ENCODE measurements at regions not wholly inside any gene's neighbourhood (a gene's known extent, or its start where the extent isn't known, plus 50 kb on each side); places are given as distances from the start of the nearest gene placed in this dataset.

- FAIRE-seq: no peak
Measured at GRCh38 chrY:15457682-15458081, 933.4 kb downstream of the NLGN4Y start.

GRCh38 chrY:15458426-15458825 lies 934.1 kb downstream of the NLGN4Y start:
- TF ChIP-seq, protein P1, sequence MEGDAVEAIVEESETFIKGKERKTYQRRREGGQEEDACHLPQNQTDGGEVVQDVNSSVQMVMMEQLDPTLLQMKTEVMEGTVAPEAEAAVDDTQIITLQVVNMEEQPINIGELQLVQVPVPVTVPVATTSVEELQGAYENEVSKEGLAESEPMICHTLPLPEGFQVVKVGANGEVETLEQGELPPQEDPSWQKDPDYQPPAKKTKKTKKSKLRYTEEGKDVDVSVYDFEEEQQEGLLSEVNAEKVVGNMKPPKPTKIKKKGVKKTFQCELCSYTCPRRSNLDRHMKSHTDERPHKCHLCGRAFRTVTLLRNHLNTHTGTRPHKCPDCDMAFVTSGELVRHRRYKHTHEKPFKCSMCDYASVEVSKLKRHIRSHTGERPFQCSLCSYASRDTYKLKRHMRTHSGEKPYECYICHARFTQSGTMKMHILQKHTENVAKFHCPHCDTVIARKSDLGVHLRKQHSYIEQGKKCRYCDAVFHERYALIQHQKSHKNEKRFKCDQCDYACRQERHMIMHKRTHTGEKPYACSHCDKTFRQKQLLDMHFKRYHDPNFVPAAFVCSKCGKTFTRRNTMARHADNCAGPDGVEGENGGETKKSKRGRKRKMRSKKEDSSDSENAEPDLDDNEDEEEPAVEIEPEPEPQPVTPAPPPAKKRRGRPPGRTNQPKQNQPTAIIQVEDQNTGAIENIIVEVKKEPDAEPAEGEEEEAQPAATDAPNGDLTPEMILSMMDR (IDR thresholded peaks at IDR 0.05; ENCODE audit: borderline replicate concordance, extremely low read depth, insufficient read depth): no peak
- DNase-seq (no peak), FAIRE-seq (no peak)
- H3K27me3 ChIP-seq (ENCODE audit: control insufficient read depth, insufficient read depth, low read length): no peaks in the 10 kb centered on the region
- no peaks in the 10 kb centered on the region for H3K36me3 ChIP-seq (ENCODE audit: control insufficient read depth in 2 of 3, insufficient read depth in 3 of 3, low read length in 3 of 3)
- no peak overlapping the region for H3K9ac ChIP-seq (ENCODE audit: low read length in 3 of 3)
- H3K27ac ChIP-seq (ENCODE audit: low read depth in 2 of 2, low read length in 2 of 2): no peak overlapping the region
- H3K4me1 ChIP-seq (ENCODE audit: control insufficient read depth in 2 of 3, insufficient read depth in 2 of 3, low read depth in 1 of 3, low read length in 3 of 3): no peaks in the 10 kb centered on the region
- intact Hi-C loops (cut with DNase I): no loop called here
- H3K9me3 ChIP-seq (ENCODE audit: control insufficient read depth in 2 of 3, insufficient read depth in 1 of 3, low read length in 3 of 3): no peaks in the 10 kb centered on the region
- H3K4me3 ChIP-seq (ENCODE audit: low read length in 3 of 3): no peak overlapping the region

More at GRCh38 chrY:15457682-15458081, 933.4 kb downstream of the NLGN4Y start:
- intact Hi-C loops (cut with DNase I): no loop called here
- Histone ChIP-seq H3K27me3 (ENCODE audit: control insufficient read depth, insufficient read depth, low read length) (no peaks in the 10 kb centered on the region), H3K4me3 (ENCODE audit: low read length in 3 of 3) (no peak overlapping the region), H3K4me1 (ENCODE audit: control insufficient read depth in 2 of 3, insufficient read depth in 2 of 3, low read depth in 1 of 3, low read length in 3 of 3) (no peaks in the 10 kb centered on the region), H3K9ac (ENCODE audit: low read length in 3 of 3) (no peak overlapping the region), H3K9me3 (ENCODE audit: control insufficient read depth in 2 of 3, insufficient read depth in 1 of 3, low read length in 3 of 3) (no peaks in the 10 kb centered on the region), H3K36me3 (ENCODE audit: control insufficient read depth in 2 of 3, insufficient read depth in 3 of 3, low read length in 3 of 3) (no peaks in the 10 kb centered on the region), H3K27ac (ENCODE audit: low read depth in 2 of 2, low read length in 2 of 2) (no peak overlapping the region)
- no peak for DNase-seq
- TF ChIP-seq, protein P1 (IDR thresholded peaks at IDR 0.05; ENCODE audit: borderline replicate concordance, extremely low read depth, insufficient read depth): no peak

DNA sequence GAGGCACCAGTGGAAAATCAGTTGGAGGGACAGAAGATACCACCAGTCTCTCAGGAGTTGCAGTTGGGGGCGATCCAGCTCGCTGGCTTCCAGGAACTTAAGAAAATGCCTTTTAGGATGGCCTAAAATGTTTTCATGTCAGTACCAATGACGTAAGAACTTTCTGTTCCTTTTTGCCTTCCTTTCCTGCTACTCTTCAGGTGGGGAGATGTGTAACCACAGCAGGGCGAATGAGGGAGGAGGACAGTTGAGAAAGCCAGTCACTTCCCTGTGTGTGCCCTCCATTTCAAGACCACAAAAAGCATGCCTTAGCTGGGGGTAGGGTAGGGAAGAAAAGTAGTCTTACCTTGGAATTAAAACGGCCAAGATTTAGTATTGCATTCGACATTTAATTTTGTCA lies 941.6 kb downstream of the NLGN4Y start:
- Histone ChIP-seq H3K36me3 (ENCODE audit: control insufficient read depth in 2 of 3, insufficient read depth in 3 of 3, low read length in 3 of 3) (no peaks in the 10 kb centered on the region), H3K9me3 (ENCODE audit: control insufficient read depth in 2 of 3, insufficient read depth in 1 of 3, low read length in 3 of 3) (no peaks in the 10 kb centered on the region), H3K4me1 (ENCODE audit: control insufficient read depth in 2 of 3, insufficient read depth in 2 of 3, low read depth in 1 of 3, low read length in 3 of 3) (no peaks in the 10 kb centered on the region), H3K4me3 (ENCODE audit: low read length in 3 of 3) (no peak overlapping the region), H3K27me3 (ENCODE audit: control insufficient read depth, insufficient read depth, low read length) (no peaks in the 10 kb centered on the region), H3K27ac (ENCODE audit: low read depth in 2 of 2, low read length in 2 of 2) (no peak overlapping the region), H3K9ac (ENCODE audit: low read length in 3 of 3) (no peak overlapping the region)
- FAIRE-seq: no peak
- intact Hi-C loops (cut with DNase I): no loop called here
- DNase-seq: no peak
- TF ChIP-seq, protein P1 (IDR thresholded peaks at IDR 0.05; ENCODE audit: borderline replicate concordance, extremely low read depth, insufficient read depth): no peak

GRCh38 chrY:15466891-15467290 lies 942.6 kb downstream of the NLGN4Y start:
- TF ChIP-seq, protein P1 (IDR thresholded peaks at IDR 0.05; ENCODE audit: borderline replicate concordance, extremely low read depth, insufficient read depth): no peak
- H3K27ac ChIP-seq (ENCODE audit: low read depth in 2 of 2, low read length in 2 of 2): no peak overlapping the region

More at GRCh38 chrY:15466891-15467290, 942.6 kb downstream of the NLGN4Y start:
- H3K4me1 ChIP-seq (ENCODE audit: control insufficient read depth in 2 of 3, insufficient read depth in 2 of 3, low read depth in 1 of 3, low read length in 3 of 3): no peaks in the 10 kb centered on the region
- H3K27me3 ChIP-seq (ENCODE audit: control insufficient read depth, insufficient read depth, low read length): no peaks in the 10 kb centered on the region
- H3K4me3 ChIP-seq (ENCODE audit: low read length in 3 of 3): no peak overlapping the region
- no peaks in the 10 kb centered on the region for H3K9me3 ChIP-seq (ENCODE audit: control insufficient read depth in 2 of 3, insufficient read depth in 1 of 3, low read length in 3 of 3)
- no peak for FAIRE-seq
- DNase-seq: no peak
- intact Hi-C loops (cut with DNase I): no loop called here
- no peaks in the 10 kb centered on the region for H3K36me3 ChIP-seq (ENCODE audit: control insufficient read depth in 2 of 3, insufficient read depth in 3 of 3, low read length in 3 of 3)
- no peak overlapping the region for H3K9ac ChIP-seq (ENCODE audit: low read length in 3 of 3)
